ENCODE measurements at regions not wholly inside any gene's neighbourhood (a gene's known extent, or its start where the extent isn't known, plus 50 kb on each side); places are given as distances from the start of the nearest gene placed in this dataset.

- Histone ChIP-seq H4K20me1 (ENCODE audit: control insufficient read depth, insufficient read depth, insufficient read length) (no peaks in the 10 kb centered on the region), H3K9me3 (ENCODE audit: control insufficient read depth, low read depth, low read length) (no peaks in the 10 kb centered on the region), H2BK5ac (ENCODE audit: insufficient read length, low read length) (no peak overlapping the region), H3K23me2 (ENCODE audit: insufficient read length, low read depth, low read length, poor library complexity, severe bottlenecking) (no peaks in the 10 kb centered on the region), H2BK15ac (ENCODE audit: low read depth, low read length) (no peak overlapping the region), H2BK120ac (ENCODE audit: low read depth, low read length, poor library complexity, severe bottlenecking) (no peak overlapping the region), H3K18ac (ENCODE audit: insufficient read length, low read depth, low read length) (no peak overlapping the region), H4K8ac (replicated peaks; ENCODE audit: insufficient read length, low read depth, low read length) (no peak overlapping the region), H2AFZ (ENCODE audit: low read length) (no peak overlapping the region), H3T11ph (ENCODE audit: low read length) (no peak overlapping the region), H3K14ac (ENCODE audit: insufficient read depth, low read length) (no peak overlapping the region; the same call in 1 of the 2 replicates), H3K27ac (ENCODE audit: insufficient read length, low read depth, low read length) (no peak overlapping the region), H3K56ac (ENCODE audit: insufficient read length, low read depth, low read length) (no peak overlapping the region), H2BK20ac (ENCODE audit: low read depth, low read length, poor library complexity, severe bottlenecking) (no peak overlapping the region), H2AK5ac (ENCODE audit: insufficient read length, low read length) (no peak overlapping the region), H3K4ac (ENCODE audit: low read depth, low read length) (no peak overlapping the region), H3K23ac (ENCODE audit: insufficient read length, low read depth, low read length) (no peak overlapping the region), H2BK12ac (ENCODE audit: insufficient read length, low read depth, low read length) (no peak overlapping the region), H4K91ac (ENCODE audit: insufficient read length, low read depth, low read length) (no peak overlapping the region), H3K79me1 (ENCODE audit: insufficient read depth, low read depth, low read length, poor library complexity, severe bottlenecking) (no peaks in the 10 kb centered on the region), H3K9ac (ENCODE audit: extremely low read depth, insufficient read length, low read length) (no peak overlapping the region), H3K79me2 (ENCODE audit: insufficient read depth, low read length) (no peaks in the 10 kb centered on the region), H4K5ac (ENCODE audit: insufficient read length, low read depth, low read length) (no peak overlapping the region), H3K4me2 (ENCODE audit: insufficient read depth, insufficient read length, low read length) (no peak overlapping the region), H3K27me3 (ENCODE audit: insufficient read depth, low read length) (no peaks in the 10 kb centered on the region), H3K4me1 (ENCODE audit: insufficient read depth, low read length) (no peaks in the 10 kb centered on the region; the same call in 1 of the 2 replicates)
- no peak for DNase-seq
- H3K4me3 Mint-ChIP-seq, result no peak overlapping the region
- peak overlapping the region in 1 of 3 experiments; percentile 79; a peak in 1 of 7 replicates for H3K27ac Mint-ChIP-seq
- H3K36me3 Mint-ChIP-seq (ENCODE audit: insufficient read depth in 1 of 3, low read depth in 3 of 3), result no peaks in the 10 kb centered on the region
- no peak for TF ChIP-seq CTCF (conservative IDR thresholded peaks at IDR 0.05)
- peaks cover 40% of the 10 kb centered on the region for H3K27me3 Mint-ChIP-seq (ENCODE audit: low read depth)
- peaks cover 29 to 35% of the 10 kb centered on the region in 2 experiments for H3K4me1 Mint-ChIP-seq
- H3K9me3 Mint-ChIP-seq, result no peaks in the 10 kb centered on the region
- no CpG with 5 or more reads among the region's 12 CpGs for WGBS (ENCODE audit: extremely low coverage, insufficient read length, low lambda C conversion rate)
These were observed 73.7 kb downstream of the RTL9 start for GRCh38 chrX:110432091-110432905.

Measured in H9 (cell line).